ENCODE measurements at regions not wholly inside any gene's neighbourhood (a gene's known extent, or its start where the extent isn't known, plus 50 kb on each side); places are given as distances from the start of the nearest gene placed in this dataset.

GRCh38 chr1:87553511-87553910 is 224.8 kb downstream of the LMO4 start:
- Histone ChIP-seq H2AFZ (ENCODE audit: low read length) (no peak overlapping the region), H3K9me3 (ENCODE audit: control insufficient read depth, insufficient read depth, low read depth, low read length) (no peaks in the 10 kb centered on the region), H3K36me3 (ENCODE audit: control insufficient read depth, insufficient read depth, low read length) (no peaks in the 10 kb centered on the region), H3K9ac (ENCODE audit: insufficient read depth, low read length) (no peak overlapping the region), H3K4me3 (replicated peaks in 1 of 4; ENCODE audit: control extremely low read depth in 1 of 4, insufficient read depth in 1 of 4, low read depth in 3 of 4, low read length in 4 of 4) (no peak overlapping the region), H3K27ac (ENCODE audit: insufficient read depth, low read length) (no peak overlapping the region), H3K79me2 (ENCODE audit: control insufficient read depth, insufficient read depth, low read length) (no peaks in the 10 kb centered on the region), H3K27me3 (ENCODE audit: control insufficient read depth, insufficient read depth, low read length) (no peaks in the 10 kb centered on the region), H3K4me2 (ENCODE audit: extremely low read depth, insufficient read depth, low read length) (no peak overlapping the region), H4K20me1 (ENCODE audit: control insufficient read depth, extremely low read depth, insufficient read depth, low read length) (no peaks in the 10 kb centered on the region), H3K4me1 (ENCODE audit: control insufficient read depth, extremely low read depth, insufficient read depth, low read length) (no peaks in the 10 kb centered on the region)
- no peak for DNase-seq (ENCODE audit: low read depth in 2 of 2)
- TF ChIP-seq EZH2 (IDR thresholded peaks at IDR 0.05; ENCODE audit: low read length, missing control alignments), result no peak
- TF ChIP-seq CTCF (conservative IDR thresholded peaks at IDR 0.05 in 1 of 2, IDR thresholded peaks at IDR 0.05 in 1 of 2; ENCODE audit: low read depth in 1 of 2, low read length in 2 of 2), result no peak

DNA sequence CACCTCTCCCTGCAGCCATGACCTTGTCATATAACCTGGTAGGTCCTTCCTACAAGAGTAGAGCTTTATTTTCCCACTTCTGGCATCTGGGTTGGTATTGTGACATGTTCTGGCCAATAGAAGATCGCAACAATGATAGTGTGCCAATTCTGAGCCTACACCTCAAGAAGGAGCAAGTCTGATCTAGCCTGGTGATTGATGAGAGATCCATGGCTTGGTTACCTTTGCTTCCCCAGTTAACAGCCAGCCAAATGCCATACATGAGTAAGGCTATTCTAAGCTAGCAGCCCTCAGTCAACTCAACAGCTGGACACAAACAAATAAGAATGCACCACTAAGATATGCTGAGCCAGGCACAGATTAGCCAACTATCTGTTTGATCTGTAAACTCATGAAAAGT is 226.7 kb downstream of the LMO4 start:
- H3K4me1 ChIP-seq (ENCODE audit: control insufficient read depth, extremely low read depth, insufficient read depth, low read length), result no peaks in the 10 kb centered on the region
- no peaks in the 10 kb centered on the region for H3K9me3 ChIP-seq (ENCODE audit: control insufficient read depth, insufficient read depth, low read depth, low read length)
- no peak overlapping the region for H3K9ac ChIP-seq (ENCODE audit: insufficient read depth, low read length)
- H3K4me3 ChIP-seq (replicated peaks in 1 of 4; ENCODE audit: control extremely low read depth in 1 of 4, insufficient read depth in 1 of 4, low read depth in 3 of 4, low read length in 4 of 4), result no peak overlapping the region
- H2AFZ ChIP-seq (ENCODE audit: low read length), result no peak overlapping the region
- no peaks in the 10 kb centered on the region for H3K27me3 ChIP-seq (ENCODE audit: control insufficient read depth, insufficient read depth, low read length)
- TF ChIP-seq EZH2 (IDR thresholded peaks at IDR 0.05; ENCODE audit: low read length, missing control alignments) (no peak), CTCF (conservative IDR thresholded peaks at IDR 0.05 in 1 of 2, IDR thresholded peaks at IDR 0.05 in 1 of 2; ENCODE audit: low read depth in 1 of 2, low read length in 2 of 2) (no peak)
- no peaks in the 10 kb centered on the region for H3K79me2 ChIP-seq (ENCODE audit: control insufficient read depth, insufficient read depth, low read length)
- H3K4me2 ChIP-seq (ENCODE audit: extremely low read depth, insufficient read depth, low read length), result no peak overlapping the region
- no peak overlapping the region for H3K27ac ChIP-seq (ENCODE audit: insufficient read depth, low read length)
- H3K36me3 ChIP-seq (ENCODE audit: control insufficient read depth, insufficient read depth, low read length), result no peaks in the 10 kb centered on the region
- no peak for DNase-seq (ENCODE audit: low read depth in 2 of 2)
- H4K20me1 ChIP-seq (ENCODE audit: control insufficient read depth, extremely low read depth, insufficient read depth, low read length), result no peaks in the 10 kb centered on the region

GRCh38 chr1:87556326-87556725 is 227.6 kb downstream of the LMO4 start:
- H3K27me3 ChIP-seq (ENCODE audit: control insufficient read depth, insufficient read depth, low read length), result no peaks in the 10 kb centered on the region
- H3K36me3 ChIP-seq (ENCODE audit: control insufficient read depth, insufficient read depth, low read length), result no peaks in the 10 kb centered on the region
- peak; percentile 12 to 29 for DNase-seq (ENCODE audit: low read depth in 2 of 2)
- no peaks in the 10 kb centered on the region for H4K20me1 ChIP-seq (ENCODE audit: control insufficient read depth, extremely low read depth, insufficient read depth, low read length)
- H3K79me2 ChIP-seq (ENCODE audit: control insufficient read depth, insufficient read depth, low read length), result no peaks in the 10 kb centered on the region
- no peak overlapping the region for H2AFZ ChIP-seq (ENCODE audit: low read length)
- H3K4me2 ChIP-seq (ENCODE audit: extremely low read depth, insufficient read depth, low read length), result no peak overlapping the region
- H3K4me1 ChIP-seq (ENCODE audit: control insufficient read depth, extremely low read depth, insufficient read depth, low read length), result no peaks in the 10 kb centered on the region
- no peak overlapping the region for H3K4me3 ChIP-seq (replicated peaks in 1 of 4; ENCODE audit: control extremely low read depth in 1 of 4, insufficient read depth in 1 of 4, low read depth in 3 of 4, low read length in 4 of 4)
- H3K9ac ChIP-seq (ENCODE audit: insufficient read depth, low read length), result no peak overlapping the region
- H3K27ac ChIP-seq (ENCODE audit: insufficient read depth, low read length), result no peak overlapping the region
- TF ChIP-seq EZH2 (IDR thresholded peaks at IDR 0.05; ENCODE audit: low read length, missing control alignments) (no peak), CTCF (conservative IDR thresholded peaks at IDR 0.05 in 1 of 2, IDR thresholded peaks at IDR 0.05 in 1 of 2; ENCODE audit: low read depth in 1 of 2, low read length in 2 of 2) (no peak)
- H3K9me3 ChIP-seq (ENCODE audit: control insufficient read depth, insufficient read depth, low read depth, low read length), result no peaks in the 10 kb centered on the region

All from fibroblast of lung (primary cell).